ENCODE measurements at regions not wholly inside any gene's neighbourhood (a gene's known extent, or its start where the extent isn't known, plus 50 kb on each side); places are given as distances from the start of the nearest gene placed in this dataset.

- DNase-seq (no peak), ATAC-seq (no peak)
- Mint-ChIP-seq H3K27me3 (no peaks in the 10 kb centered on the region), H3K9me3 (no peaks in the 10 kb centered on the region), H3K4me3 (no peak overlapping the region), H3K27ac (no peak overlapping the region), H3K36me3 (no peaks in the 10 kb centered on the region), H3K4me1 (no peaks in the 10 kb centered on the region)
- POLR2A ChIA-PET = no interaction called here
These were observed 141.3 kb downstream of the ASB1 start for GRCh38 chr2:238567996-238568395.

GRCh38 chr2:238568455-238569440 lies 142.0 kb downstream of the ASB1 start:
- POLR2A ChIA-PET = no interaction called here
- no peaks in the 10 kb centered on the region for H3K9me3 Mint-ChIP-seq
- H3K4me1 Mint-ChIP-seq = no peaks in the 10 kb centered on the region
- ATAC-seq (no peak), DNase-seq (no peak)
- H3K36me3 Mint-ChIP-seq = no peaks in the 10 kb centered on the region
- no peak overlapping the region for H3K27ac Mint-ChIP-seq
- no peaks in the 10 kb centered on the region for H3K27me3 Mint-ChIP-seq
- H3K4me3 Mint-ChIP-seq = no peak overlapping the region

GRCh38 chr2:238569507-238570195 lies 142.9 kb downstream of the ASB1 start:
- Mint-ChIP-seq H3K36me3 (no peaks in the 10 kb centered on the region), H3K4me3 (no peak overlapping the region), H3K9me3 (no peaks in the 10 kb centered on the region), H3K27ac (no peak overlapping the region), H3K27me3 (no peaks in the 10 kb centered on the region), H3K4me1 (no peaks in the 10 kb centered on the region)
- ATAC-seq (no peak), DNase-seq (no peak)
- POLR2A ChIA-PET = no interaction called here

GRCh38 chr2:238570391-238570790 lies 143.7 kb downstream of the ASB1 start:
- ATAC-seq = no peak
- H3K9me3 Mint-ChIP-seq = no peaks in the 10 kb centered on the region
- H3K4me1 Mint-ChIP-seq = no peaks in the 10 kb centered on the region
- H3K27me3 Mint-ChIP-seq = peaks cover 0 to 3% (median 0%) of the 10 kb centered on the region in 5 donors
- H3K27ac Mint-ChIP-seq = peak overlapping the region in 1 of 10 donors; percentile 23
- no peak overlapping the region for H3K4me3 Mint-ChIP-seq
- POLR2A ChIA-PET = no interaction called here
- no peak for DNase-seq
- H3K36me3 Mint-ChIP-seq = no peaks in the 10 kb centered on the region

GRCh38 chr2:238570926-238571325 lies 144.2 kb downstream of the ASB1 start:
- H3K4me1 Mint-ChIP-seq = no peaks in the 10 kb centered on the region
- H3K27ac Mint-ChIP-seq = no peak overlapping the region
- H3K9me3 Mint-ChIP-seq = peaks cover 0 to 2% (median 0%) of the 10 kb centered on the region in 9 donors
- POLR2A ChIA-PET = no interaction called here
- DNase-seq (no peak), ATAC-seq (no peak)
- no peak overlapping the region for H3K4me3 Mint-ChIP-seq
- peaks cover 0 to 3% (median 0%) of the 10 kb centered on the region in 5 donors for H3K27me3 Mint-ChIP-seq
- H3K36me3 Mint-ChIP-seq = no peaks in the 10 kb centered on the region

- Mint-ChIP-seq H3K27me3 (peaks cover 0 to 3% (median 0%) of the 10 kb centered on the region in 5 donors), H3K27ac (no peak overlapping the region), H3K36me3 (no peaks in the 10 kb centered on the region), H3K4me3 (no peak overlapping the region), H3K4me1 (no peaks in the 10 kb centered on the region), H3K9me3 (peaks cover 0 to 2% (median 0%) of the 10 kb centered on the region in 9 donors)
- DNase-seq = no peak
- POLR2A ChIA-PET = no interaction called here
- ATAC-seq = no peak
These were observed 145.1 kb downstream of the ASB1 start for GRCh38 chr2:238571661-238572372.

GRCh38 chr2:238573065-238573778 lies 146.5 kb downstream of the ASB1 start:
- no peak overlapping the region for H3K4me3 Mint-ChIP-seq
- POLR2A ChIA-PET = no interaction called here
- DNase-seq = peak in 1 of 10 donors; percentile 3
- H3K36me3 Mint-ChIP-seq = no peaks in the 10 kb centered on the region
- H3K4me1 Mint-ChIP-seq = no peaks in the 10 kb centered on the region
- ATAC-seq = no peak
- H3K9me3 Mint-ChIP-seq = peaks cover 0 to 2% (median 0%) of the 10 kb centered on the region in 9 donors
- no peak overlapping the region for H3K27ac Mint-ChIP-seq
- H3K27me3 Mint-ChIP-seq = peaks cover 0 to 3% (median 0%) of the 10 kb centered on the region in 5 donors

GRCh38 chr2:238573916-238574315 lies 147.2 kb downstream of the ASB1 start:
- H3K4me1 Mint-ChIP-seq = no peaks in the 10 kb centered on the region
- no peak overlapping the region for H3K27ac Mint-ChIP-seq
- H3K36me3 Mint-ChIP-seq = no peaks in the 10 kb centered on the region
- DNase-seq (no peak), ATAC-seq (no peak)
- POLR2A ChIA-PET = no interaction called here
- H3K9me3 Mint-ChIP-seq = peaks cover 0 to 2% (median 0%) of the 10 kb centered on the region in 9 donors
- no peak overlapping the region for H3K4me3 Mint-ChIP-seq
- peaks cover 0 to 3% (median 3%) of the 10 kb centered on the region in 5 donors for H3K27me3 Mint-ChIP-seq

GRCh38 chr2:238574490-238575271 lies 148.0 kb downstream of the ASB1 start:
- no peaks in the 10 kb centered on the region for H3K36me3 Mint-ChIP-seq
- H3K4me3 Mint-ChIP-seq = no peak overlapping the region
- no peak for ATAC-seq
- H3K27ac Mint-ChIP-seq = peak overlapping the region in 1 of 10 donors; percentile 7
- H3K27me3 Mint-ChIP-seq = peaks cover 0 to 9% (median 8%) of the 10 kb centered on the region in 5 donors
- peaks cover 0 to 2% (median 0%) of the 10 kb centered on the region in 9 donors for H3K9me3 Mint-ChIP-seq
- no peak for DNase-seq
- no peaks in the 10 kb centered on the region for H3K4me1 Mint-ChIP-seq
- POLR2A ChIA-PET = no interaction called here

- POLR2A ChIA-PET = no interaction called here
- no peak overlapping the region for H3K4me3 Mint-ChIP-seq
- peaks cover 0 to 14% (median 10%) of the 10 kb centered on the region in 5 donors for H3K27me3 Mint-ChIP-seq
- no peaks in the 10 kb centered on the region for H3K36me3 Mint-ChIP-seq
- DNase-seq (no peak), ATAC-seq (no peak)
- H3K4me1 Mint-ChIP-seq = no peaks in the 10 kb centered on the region
- peaks cover 0 to 2% (median 0%) of the 10 kb centered on the region in 9 donors for H3K9me3 Mint-ChIP-seq
- no peak overlapping the region for H3K27ac Mint-ChIP-seq
These were observed 149.9 kb downstream of the ASB1 start for GRCh38 chr2:238576674-238577073.

- no peaks in the 10 kb centered on the region for H3K36me3 Mint-ChIP-seq
- ATAC-seq (no peak), DNase-seq (no peak)
- no peaks in the 10 kb centered on the region for H3K4me1 Mint-ChIP-seq
- H3K27me3 Mint-ChIP-seq = peaks cover 0 to 14% (median 10%) of the 10 kb centered on the region in 5 donors
- POLR2A ChIA-PET = no interaction called here
- H3K4me3 Mint-ChIP-seq = no peak overlapping the region
- no peak overlapping the region for H3K27ac Mint-ChIP-seq
- H3K9me3 Mint-ChIP-seq = peaks cover 0 to 2% (median 0%) of the 10 kb centered on the region in 9 donors
These were observed 151.5 kb downstream of the ASB1 start for GRCh38 chr2:238578256-238578655.

- ATAC-seq (no peak), DNase-seq (no peak)
- POLR2A ChIA-PET = no interaction called here
- no peaks in the 10 kb centered on the region for H3K36me3 Mint-ChIP-seq
- H3K27me3 Mint-ChIP-seq = peaks cover 0 to 12% (median 10%) of the 10 kb centered on the region in 5 donors
- H3K9me3 Mint-ChIP-seq = peaks cover 0 to 3% (median 0%) of the 10 kb centered on the region in 9 donors
- no peak overlapping the region for H3K27ac Mint-ChIP-seq
- H3K4me1 Mint-ChIP-seq = no peaks in the 10 kb centered on the region
- H3K4me3 Mint-ChIP-seq = no peak overlapping the region
These were observed 153.8 kb downstream of the ASB1 start for GRCh38 chr2:238580486-238580885.

All from naive thymus-derived CD8-positive, alpha-beta T cell (primary cell).